ENCODE measurements at regions not wholly inside any gene's neighbourhood (a gene's known extent, or its start where the extent isn't known, plus 50 kb on each side); places are given as distances from the start of the nearest gene placed in this dataset.

GRCh38 chr11:21634956-21635355 lies 557.9 kb upstream of the ANO5 start:
- Histone ChIP-seq H3K4me2 (ENCODE audit: low read depth, low read length) (no peak overlapping the region), H3K79me2 (ENCODE audit: insufficient read depth, low read length) (no peaks in the 10 kb centered on the region), H3K9me3 (ENCODE audit: low read length) (no peaks in the 10 kb centered on the region), H3K27me3 (ENCODE audit: control insufficient read depth in 1 of 2, insufficient read depth in 2 of 2, low read length in 2 of 2) (no peaks in the 10 kb centered on the region), H2AFZ (ENCODE audit: low read length) (no peak overlapping the region), H3K27ac (ENCODE audit: extremely low read length, insufficient read depth, low read length) (no peak overlapping the region), H4K20me1 (ENCODE audit: insufficient read depth, low read length) (no peaks in the 10 kb centered on the region), H3K36me3 (replicated peaks in 1 of 2; ENCODE audit: control insufficient read depth in 1 of 2, insufficient read depth in 2 of 2, low read length in 2 of 2) (no peaks in the 10 kb centered on the region), H3K4me1 (ENCODE audit: insufficient read depth, low read length) (no peaks in the 10 kb centered on the region), H3K4me3 (replicated peaks in 1 of 3; ENCODE audit: insufficient read depth in 1 of 3, low read depth in 2 of 3, low read length in 3 of 3) (no peak overlapping the region), H3K9ac (ENCODE audit: insufficient read depth, low read depth, low read length) (no peak overlapping the region)
- ATAC-seq (no peak), DNase-seq (ENCODE audit: low spot score) (no peak), FAIRE-seq (no peak)
- ChIA-PET CTCF (ENCODE audit: low intra/inter-chr PET ratio, low total read pairs) (no interaction called here), POLR2A (no interaction called here)
- BruUV-seq (replicated peaks), result no TSS peak
- TF ChIP-seq SP4 (CRISPR knock-in tag; IDR thresholded peaks at IDR 0.05), result no peak
- no peak for TF ChIP-seq ZNF562 (CRISPR knock-in tag; IDR thresholded peaks at IDR 0.05; ENCODE audit: borderline replicate concordance)
- no peak for TF ChIP-seq HMG20A (CRISPR knock-in tag; IDR thresholded peaks at IDR 0.05; ENCODE audit: borderline replicate concordance)
- TF ChIP-seq SMARCC2 (IDR thresholded peaks at IDR 0.05), result no peak
- no peak for TF ChIP-seq MED13 (CRISPR knock-in tag; IDR thresholded peaks at IDR 0.05)
- TF ChIP-seq ZNF33B (CRISPR knock-in tag; IDR thresholded peaks at IDR 0.05), result no peak
- TF ChIP-seq BRF2 (CRISPR knock-in tag; IDR thresholded peaks at IDR 0.05), result no peak
- TF ChIP-seq GFI1 (CRISPR knock-in tag; IDR thresholded peaks at IDR 0.05; ENCODE audit: borderline replicate concordance), result no peak
- no peak for TF ChIP-seq KDM4B (CRISPR knock-in tag; IDR thresholded peaks at IDR 0.05)
- TF ChIP-seq BHLHE40 (IDR thresholded peaks at IDR 0.05; ENCODE audit: low read length), result no peak
- TF ChIP-seq TRIM22 (IDR thresholded peaks at IDR 0.05), result no peak
- TF ChIP-seq TOPORS (CRISPR knock-in tag; IDR thresholded peaks at IDR 0.05), result no peak
- no peak for TF ChIP-seq ZNF441 (CRISPR knock-in tag; IDR thresholded peaks at IDR 0.05; ENCODE audit: borderline replicate concordance)
- no peak for TF ChIP-seq ZNF335 (CRISPR knock-in tag; IDR thresholded peaks at IDR 0.05)
- no peak for TF ChIP-seq SMAD1 (CRISPR knock-in tag; IDR thresholded peaks at IDR 0.05; ENCODE audit: borderline replicate concordance, low read depth)
- in situ Hi-C loops (cut with HindIII; ENCODE audit: extremely low pct_ligation_motif_present, low pct_unique_long_range_greater_than_20kb) (no loop called here), intact Hi-C loops (cut with micrococcal nuclease; ENCODE audit: unreplicated experiment) (no loop called here)
